HEK293T (cell line): ENCODE measurements at regions not wholly inside any gene's neighbourhood (a gene's known extent, or its start where the extent isn't known, plus 50 kb on each side); places are given as distances from the start of the nearest gene placed in this dataset.

ENCODE experiments used
- ELF4 ChIP-seq: fragments of 450-650 bp; IDR thresholded peaks from 2 replicates; pipeline ENCODE4 v1.6.1; 2017; ENCODE audit warnings: antibody characterized with exemption
- FOXK2 ChIP-seq: fragments of 450-650 bp; IDR thresholded peaks from 2 replicates; pipeline ENCODE4 v1.6.1; 2016; ENCODE audit warnings: mild to moderate bottlenecking
- SP1 ChIP-seq: fragments of 450-650 bp; IDR thresholded peaks from 2 replicates; pipeline ENCODE4 v1.6.1; 2017

DNA sequence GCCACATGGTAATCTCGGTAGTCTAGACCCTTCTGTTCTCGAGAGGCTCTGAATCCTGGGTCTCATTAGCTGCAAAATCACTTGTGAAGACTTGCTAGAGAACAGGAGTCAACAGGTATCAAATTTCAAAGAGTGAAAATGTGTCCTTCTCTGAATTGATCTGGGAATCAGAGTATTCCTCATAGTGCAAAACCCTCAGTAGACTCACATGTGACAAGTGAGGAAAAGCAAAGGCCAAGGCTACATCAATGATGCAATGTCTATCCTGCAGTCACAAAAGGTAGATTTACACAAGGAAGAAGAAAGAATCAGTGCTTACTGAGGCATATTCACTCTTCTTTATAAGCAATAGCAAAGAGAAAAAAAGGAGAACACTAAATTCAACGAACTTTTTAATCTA is 1220.0 kb upstream of the GJE1 start:
- TF ChIP-seq ELF4, result no peak
- TF ChIP-seq FOXK2, result no peak
- TF ChIP-seq SP1, result no peak
